MM.1S (cell line): ENCODE measurements at regions not wholly inside any gene's neighbourhood (a gene's known extent, or its start where the extent isn't known, plus 50 kb on each side); places are given as distances from the start of the nearest gene placed in this dataset.

ENCODE experiments used
- EZH2 ChIP-seq: fragments of 300-600 bp; sonication (generic); optimal IDR thresholded peaks from 2 replicates; pipeline ENCODE3; 2017; ENCODE audit warnings: low read depth, mild to moderate bottlenecking, antibody characterized with exemption, low read length, mixed read lengths
- EZH2phosphoT487 ChIP-seq: fragments of 300-600 bp; sonication (generic); IDR thresholded peaks from 2 replicates; pipeline ENCODE4 v1.6.1; 2018; ENCODE audit warnings: antibody characterized with exemption, low read length
- TF ChIP-seq, protein P1 (sequence below): fragments of 300-600 bp; sonication (generic); IDR thresholded peaks from 2 replicates; pipeline ENCODE4 v1.5.1; 2016; ENCODE audit warnings: antibody characterized with exemption, low read length, mixed read lengths

- TF ChIP-seq, protein P1, sequence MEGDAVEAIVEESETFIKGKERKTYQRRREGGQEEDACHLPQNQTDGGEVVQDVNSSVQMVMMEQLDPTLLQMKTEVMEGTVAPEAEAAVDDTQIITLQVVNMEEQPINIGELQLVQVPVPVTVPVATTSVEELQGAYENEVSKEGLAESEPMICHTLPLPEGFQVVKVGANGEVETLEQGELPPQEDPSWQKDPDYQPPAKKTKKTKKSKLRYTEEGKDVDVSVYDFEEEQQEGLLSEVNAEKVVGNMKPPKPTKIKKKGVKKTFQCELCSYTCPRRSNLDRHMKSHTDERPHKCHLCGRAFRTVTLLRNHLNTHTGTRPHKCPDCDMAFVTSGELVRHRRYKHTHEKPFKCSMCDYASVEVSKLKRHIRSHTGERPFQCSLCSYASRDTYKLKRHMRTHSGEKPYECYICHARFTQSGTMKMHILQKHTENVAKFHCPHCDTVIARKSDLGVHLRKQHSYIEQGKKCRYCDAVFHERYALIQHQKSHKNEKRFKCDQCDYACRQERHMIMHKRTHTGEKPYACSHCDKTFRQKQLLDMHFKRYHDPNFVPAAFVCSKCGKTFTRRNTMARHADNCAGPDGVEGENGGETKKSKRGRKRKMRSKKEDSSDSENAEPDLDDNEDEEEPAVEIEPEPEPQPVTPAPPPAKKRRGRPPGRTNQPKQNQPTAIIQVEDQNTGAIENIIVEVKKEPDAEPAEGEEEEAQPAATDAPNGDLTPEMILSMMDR, result no peak
- TF ChIP-seq EZH2 (no peak), EZH2phosphoT487 (no peak)
These were observed 106.7 kb upstream of the SNRPN start for GRCh38 chr15:24848050-24848449.
